Heart left ventricle (tissue), 16 donors: ENCODE measurements at regions not wholly inside any gene's neighbourhood (a gene's known extent, or its start where the extent isn't known, plus 50 kb on each side); places are given as distances from the start of the nearest gene placed in this dataset.
A peak's percentile ranks its signal among the peaks of the same experiment; 100 is the strongest.

Experiments used
- ATAC-seq, 4 donors: fragments of 200-7000 bp; cut with Tn5 transposase; one replicate each; pipeline ENCODE4 v1.9.1; 2020 to 2022; ENCODE audit warnings: moderate library complexity in 4 of 4, mild to moderate bottlenecking in 3 of 4, moderate number of reproducible peaks in 1 of 4
- DNase-seq, 5 donors: peaks; one replicate each; pipeline ENCODE4 v3.0.0-alpha.2; 2020
- H3K27ac ChIP-seq, 12 donors: fragments of 200-600 bp; sonication (generic) in 4 of 12; one replicate each; pipeline versions ENCODE4 v1.5.0 to v1.8.0; 2016 to 2022; ENCODE audit warnings: mild to moderate bottlenecking in 2 of 12
- H3K27me3 ChIP-seq, 9 donors: fragments of 200-600 bp; sonication (generic) in 2 of 9; one replicate each; pipeline versions ENCODE4 v1.5.1 to v1.8.0; 2016 to 2022; ENCODE audit warnings: mild to moderate bottlenecking in 3 of 9
- H3K36me3 ChIP-seq, 9 donors: fragments of 200-600 bp; sonication (generic) in 2 of 9; one replicate each; pipeline versions ENCODE4 v1.5.0 to v1.8.0; 2018 to 2022; ENCODE audit warnings: mild to moderate bottlenecking in 2 of 9
- H3K4me1 ChIP-seq, 12 donors: fragments of 200-600 bp; sonication (generic) in 4 of 12; one replicate each; pipeline versions ENCODE4 v1.5.0 to v1.8.0; 2016 to 2022; ENCODE audit warnings: mild to moderate bottlenecking in 3 of 12
- H3K4me3 ChIP-seq, 12 donors: fragments of 200-600 bp; sonication (generic) in 4 of 12; one replicate each; pipeline versions ENCODE4 v1.5.0 to v1.8.0; 2017 to 2022; ENCODE audit warnings: mild to moderate bottlenecking in 9 of 12, moderate library complexity in 4 of 12
- H3K9me3 ChIP-seq, 12 donors: fragments of 200-600 bp; sonication (generic) in 4 of 12; one replicate each; pipeline versions ENCODE4 v1.5.0 to v1.8.0; 2016 to 2022; ENCODE audit warnings: mild to moderate bottlenecking in 1 of 12
- CTCF ChIP-seq, 12 donors: fragments of 200-600 bp; sonication (generic) in 4 of 12; IDR thresholded peaks; one replicate each; pipeline versions ENCODE4 v1.5.0 to v1.8.0; 2018 to 2022; ENCODE audit warnings: antibody characterized with exemption in 12 of 12, mild to moderate bottlenecking in 5 of 12
- POLR2A ChIP-seq, 2 donors: fragments of 450-650 bp; IDR thresholded peaks; one replicate each; pipeline ENCODE4 v1.6.1; 2017; ENCODE audit warnings: antibody characterized with exemption in 2 of 2, mild to moderate bottlenecking in 2 of 2, moderate library complexity in 2 of 2
- WGBS, 4 donors: extraction: QIAGEN DNeasy Blood & Tissue Kit in 2 of 4; methylation state at CpG; one replicate each; pipeline versions ENCODE4 v1.1.5 to v1.1.7; 2013 to 2018; 5-methylcytosine and 5-hydroxymethylcytosine counted together
- intact Hi-C, 10 donors: fragments of 100-400 bp; cut with DNase I; formaldehyde crosslinking; loops; one replicate each; pipeline versions ENCODE4 v1.11.1 to v1.14.2; 2022
- donor health status: ischemic (EF 13 %, LVEDD 7.1; RV severe dilation, severe dysfunction).
- donor health status: healthy with polysubstance abuse.
- donor health status: DM: no; HTN: yes; CAD: no.
- donor health status: DM: no; HTN: no; CAD: no.
- donor health status: ischemic (EF 25% LVEDD 6.9; RV normal size, moderate dysfunction).
- donor health status: ischemic (EF 25% LVEDD 5.7; RV mildly dilated, moderate dysfunction).
- donor health status: healthy.
- donor health status: DM: yes; HTN: yes; CAD: no.
- donor health status: ischemic (EF 35%, LVEDD 5.7; RV mildly dilated, moderate dysfunction).
- donor health status: nonischemic (EF 11% LVEDD 7.7; RV severe dilation, severe dysfunction).
- donor health status: DM: yes; HTN: yes; CAD: no.
- donor health status: PGD.
- donor health status: ischemic (EF 29% LVEDD 5.4; RV normal size, mild dysfunction).
- donor health status: nonischemic (EF 23%, LVEDD 6.1; RV moderate dilation, normal function).

GRCh38 chr7:52365349-52365748 is 670.1 kb upstream of the POM121L12 start:
- TF ChIP-seq CTCF (IDR thresholded peaks at IDR 0.05): no peak

GRCh38 chr7:52362521-52362920 is 672.9 kb upstream of the POM121L12 start:
- TF ChIP-seq POLR2A (IDR thresholded peaks at IDR 0.05): no peak
- TF ChIP-seq CTCF (IDR thresholded peaks at IDR 0.05): no peak
- no peak overlapping the region for H3K27ac ChIP-seq
- DNase-seq: peak in 1 of 5 donors; percentile 25

More at GRCh38 chr7:52365349-52365748, 670.1 kb upstream of the POM121L12 start:
- intact Hi-C loops: no loop called here
- no peak for DNase-seq
- Histone ChIP-seq H3K27me3 (no peaks in the 10 kb centered on the region), H3K9me3 (no peaks in the 10 kb centered on the region), H3K4me3 (no peak overlapping the region), H3K36me3 (no peaks in the 10 kb centered on the region), H3K27ac (no peak overlapping the region), H3K4me1 (no peaks in the 10 kb centered on the region)
- no peak for ATAC-seq

GRCh38 chr7:52360541-52360940 is 674.9 kb upstream of the POM121L12 start:
- DNase-seq: no peak
- Histone ChIP-seq H3K27me3 (no peaks in the 10 kb centered on the region), H3K9me3 (peaks cover 0 to 3% (median 0%) of the 10 kb centered on the region in 12 donors), H3K4me3 (no peak overlapping the region), H3K4me1 (no peaks in the 10 kb centered on the region), H3K36me3 (no peaks in the 10 kb centered on the region), H3K27ac (no peak overlapping the region)
- WGBS, 4 donors: 50 to 58% (median 55%) methylated on average over 3 of the region's 3 CpGs
- intact Hi-C loops: no loop called here
- TF ChIP-seq POLR2A (IDR thresholded peaks at IDR 0.05): no peak
- no peak for TF ChIP-seq CTCF (IDR thresholded peaks at IDR 0.05)
- ATAC-seq: no peak

More at GRCh38 chr7:52362521-52362920, 672.9 kb upstream of the POM121L12 start:
- WGBS, 4 donors: 86 to 98% (median 92%) methylated on average over 11 to 19 of the region's 19 CpGs
- ATAC-seq: no peak
- no peaks in the 10 kb centered on the region for H3K36me3 ChIP-seq
- intact Hi-C loops: no loop called here
- H3K4me1 ChIP-seq: no peaks in the 10 kb centered on the region
- peaks cover 0 to 3% (median 0%) of the 10 kb centered on the region in 12 donors for H3K9me3 ChIP-seq
- H3K4me3 ChIP-seq: no peak overlapping the region
- no peaks in the 10 kb centered on the region for H3K27me3 ChIP-seq

GRCh38 chr7:52355053-52355452 is 680.4 kb upstream of the POM121L12 start:
- no peaks in the 10 kb centered on the region for H3K36me3 ChIP-seq
- no peaks in the 10 kb centered on the region for H3K27me3 ChIP-seq
- H3K9me3 ChIP-seq: peaks cover 0 to 3% (median 0%) of the 10 kb centered on the region in 12 donors
- no peak overlapping the region for H3K4me3 ChIP-seq
- ATAC-seq (no peak), DNase-seq (no peak)
- 47 to 55% (median 50%) methylated on average over 3 of the region's 3 CpGs for WGBS, 4 donors
- no peaks in the 10 kb centered on the region for H3K4me1 ChIP-seq
- intact Hi-C loops: no loop called here
- H3K27ac ChIP-seq: no peak overlapping the region
- TF ChIP-seq CTCF (IDR thresholded peaks at IDR 0.05) (no peak), POLR2A (IDR thresholded peaks at IDR 0.05) (no peak)
